ENCODE measurements at regions not wholly inside any gene's neighbourhood (a gene's known extent, or its start where the extent isn't known, plus 50 kb on each side); places are given as distances from the start of the nearest gene placed in this dataset.

DNA sequence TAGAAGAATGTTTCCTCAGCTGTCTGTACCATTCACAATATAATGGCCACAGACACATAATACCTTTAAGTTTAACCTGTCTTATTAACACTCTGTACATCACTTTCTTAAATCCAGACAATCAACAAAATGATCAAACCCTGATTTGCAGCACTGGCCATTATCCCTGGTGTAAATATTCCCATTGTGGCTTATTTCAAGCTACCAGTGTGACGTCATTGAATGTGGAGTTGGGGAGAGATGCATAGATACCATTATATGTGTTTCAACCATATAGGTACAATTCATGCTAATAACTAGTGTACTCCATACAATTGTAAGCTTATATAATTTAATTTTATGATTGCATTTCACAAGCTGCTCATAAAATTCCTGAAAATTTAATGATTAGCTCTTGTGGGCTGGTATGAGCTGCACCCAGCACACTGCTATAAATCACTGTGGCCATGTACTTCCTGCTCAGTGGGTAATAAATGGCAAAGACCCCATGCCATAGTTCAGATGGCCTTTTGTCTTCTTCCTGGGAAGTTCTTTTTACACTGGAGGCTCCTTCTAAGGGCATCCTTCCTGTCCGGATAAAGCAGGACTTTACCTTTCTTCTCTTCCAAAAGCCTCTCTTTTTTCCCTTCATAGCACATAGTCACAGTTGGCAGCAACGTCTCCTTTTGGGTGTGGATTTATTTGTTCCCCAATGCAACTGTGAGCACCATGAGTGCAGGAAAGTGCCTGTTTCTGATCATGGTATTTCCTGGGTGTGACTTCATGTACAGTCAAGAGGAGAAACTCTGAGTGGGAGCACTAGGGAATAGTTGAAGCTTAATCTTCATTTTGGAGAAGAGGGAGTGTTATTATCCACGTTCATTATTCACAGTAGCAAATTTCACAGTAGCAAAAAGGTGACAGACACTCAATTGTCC lies 87.8 kb downstream of the MIAT start:
- DNase-seq (ENCODE audit: low spot score): no peak
- TF ChIP-seq, protein P1, sequence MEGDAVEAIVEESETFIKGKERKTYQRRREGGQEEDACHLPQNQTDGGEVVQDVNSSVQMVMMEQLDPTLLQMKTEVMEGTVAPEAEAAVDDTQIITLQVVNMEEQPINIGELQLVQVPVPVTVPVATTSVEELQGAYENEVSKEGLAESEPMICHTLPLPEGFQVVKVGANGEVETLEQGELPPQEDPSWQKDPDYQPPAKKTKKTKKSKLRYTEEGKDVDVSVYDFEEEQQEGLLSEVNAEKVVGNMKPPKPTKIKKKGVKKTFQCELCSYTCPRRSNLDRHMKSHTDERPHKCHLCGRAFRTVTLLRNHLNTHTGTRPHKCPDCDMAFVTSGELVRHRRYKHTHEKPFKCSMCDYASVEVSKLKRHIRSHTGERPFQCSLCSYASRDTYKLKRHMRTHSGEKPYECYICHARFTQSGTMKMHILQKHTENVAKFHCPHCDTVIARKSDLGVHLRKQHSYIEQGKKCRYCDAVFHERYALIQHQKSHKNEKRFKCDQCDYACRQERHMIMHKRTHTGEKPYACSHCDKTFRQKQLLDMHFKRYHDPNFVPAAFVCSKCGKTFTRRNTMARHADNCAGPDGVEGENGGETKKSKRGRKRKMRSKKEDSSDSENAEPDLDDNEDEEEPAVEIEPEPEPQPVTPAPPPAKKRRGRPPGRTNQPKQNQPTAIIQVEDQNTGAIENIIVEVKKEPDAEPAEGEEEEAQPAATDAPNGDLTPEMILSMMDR (IDR thresholded peaks at IDR 0.05): no peak
- Histone ChIP-seq H3K27ac (no peak overlapping the region), H3K4me1 (no peaks in the 10 kb centered on the region), H3K27me3 (no peaks in the 10 kb centered on the region), H3K9me3 (no peaks in the 10 kb centered on the region), H3K4me3 (no peak overlapping the region), H3K36me3 (no peaks in the 10 kb centered on the region)

DNA sequence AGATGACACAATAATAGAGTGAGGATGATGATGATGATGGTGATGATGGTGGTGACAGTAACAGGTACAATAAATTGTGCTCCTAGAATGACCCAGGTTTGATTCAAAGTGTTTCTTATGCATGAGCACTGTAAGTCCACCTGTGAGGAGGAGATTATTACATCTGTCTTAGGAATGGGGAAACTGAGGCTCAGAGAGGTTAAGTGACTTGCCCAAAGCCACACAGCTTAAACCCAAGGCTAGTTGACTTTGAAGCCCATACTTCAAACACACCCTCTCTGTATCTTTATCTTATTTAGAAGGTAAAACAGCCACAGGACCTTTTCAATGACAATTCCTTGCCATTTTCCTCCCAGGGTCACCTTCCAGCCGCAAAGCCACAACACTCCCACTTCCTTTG lies 88.9 kb downstream of the MIAT start:
- Histone ChIP-seq H3K4me3 (no peak overlapping the region), H3K4me1 (no peaks in the 10 kb centered on the region), H3K27ac (no peak overlapping the region), H3K36me3 (no peaks in the 10 kb centered on the region), H3K9me3 (no peaks in the 10 kb centered on the region), H3K27me3 (no peaks in the 10 kb centered on the region)
- no peak for DNase-seq (ENCODE audit: low spot score)
- TF ChIP-seq, protein P1 (IDR thresholded peaks at IDR 0.05): no peak

DNA sequence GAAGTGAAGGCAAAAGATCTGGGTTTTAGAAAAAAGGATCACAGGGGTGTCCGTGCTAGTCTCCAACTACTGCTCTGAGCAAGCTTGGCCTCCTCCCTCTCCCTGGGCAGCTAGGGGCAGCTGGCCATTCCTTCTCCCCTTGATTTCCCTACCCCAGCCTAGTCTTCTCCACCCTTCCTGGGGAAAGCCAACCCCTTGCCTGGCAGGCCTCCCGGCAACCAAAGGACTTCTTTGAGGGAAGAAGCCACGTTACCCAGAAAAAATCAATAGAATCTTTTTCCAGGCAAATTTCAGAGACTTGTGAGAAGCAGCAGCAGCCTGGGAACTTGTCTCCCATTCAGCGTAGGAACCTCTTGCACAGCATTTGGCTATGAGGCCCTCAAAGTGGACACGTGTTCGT lies 91.5 kb downstream of the MIAT start:
- Histone ChIP-seq H3K4me3 (no peak overlapping the region), H3K4me1 (no peaks in the 10 kb centered on the region), H3K27ac (no peak overlapping the region), H3K9me3 (no peaks in the 10 kb centered on the region), H3K36me3 (no peaks in the 10 kb centered on the region), H3K27me3 (no peaks in the 10 kb centered on the region)
- TF ChIP-seq, protein P1 (IDR thresholded peaks at IDR 0.05): no peak
- no peak for DNase-seq (ENCODE audit: low spot score)

DNA sequence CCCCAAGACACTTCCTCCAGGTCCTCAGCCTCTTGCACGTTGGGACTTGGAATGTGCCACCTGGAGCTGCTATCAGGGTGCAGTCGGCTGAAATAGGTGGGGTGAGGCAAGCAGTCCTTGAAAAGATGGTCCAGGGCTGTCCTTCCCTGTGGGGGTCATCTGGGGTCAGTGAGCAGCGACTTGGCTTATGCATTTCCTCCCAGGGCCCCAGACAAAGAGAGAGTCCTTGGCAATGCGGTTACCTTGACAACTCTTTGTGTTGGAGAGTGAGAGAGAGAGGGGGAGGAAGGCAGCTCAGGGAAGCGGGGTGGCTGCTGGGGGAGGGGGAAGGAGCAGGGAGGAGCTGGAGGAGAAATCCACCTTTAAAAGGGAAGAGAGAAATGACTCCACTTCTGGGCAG lies 93.8 kb downstream of the MIAT start:
- Histone ChIP-seq H3K27me3 (no peaks in the 10 kb centered on the region), H3K27ac (no peak overlapping the region), H3K9me3 (no peaks in the 10 kb centered on the region), H3K36me3 (no peaks in the 10 kb centered on the region), H3K4me3 (no peak overlapping the region), H3K4me1 (no peaks in the 10 kb centered on the region)
- no peak for DNase-seq (ENCODE audit: low spot score)
- TF ChIP-seq, protein P1 (IDR thresholded peaks at IDR 0.05): no peak

DNA sequence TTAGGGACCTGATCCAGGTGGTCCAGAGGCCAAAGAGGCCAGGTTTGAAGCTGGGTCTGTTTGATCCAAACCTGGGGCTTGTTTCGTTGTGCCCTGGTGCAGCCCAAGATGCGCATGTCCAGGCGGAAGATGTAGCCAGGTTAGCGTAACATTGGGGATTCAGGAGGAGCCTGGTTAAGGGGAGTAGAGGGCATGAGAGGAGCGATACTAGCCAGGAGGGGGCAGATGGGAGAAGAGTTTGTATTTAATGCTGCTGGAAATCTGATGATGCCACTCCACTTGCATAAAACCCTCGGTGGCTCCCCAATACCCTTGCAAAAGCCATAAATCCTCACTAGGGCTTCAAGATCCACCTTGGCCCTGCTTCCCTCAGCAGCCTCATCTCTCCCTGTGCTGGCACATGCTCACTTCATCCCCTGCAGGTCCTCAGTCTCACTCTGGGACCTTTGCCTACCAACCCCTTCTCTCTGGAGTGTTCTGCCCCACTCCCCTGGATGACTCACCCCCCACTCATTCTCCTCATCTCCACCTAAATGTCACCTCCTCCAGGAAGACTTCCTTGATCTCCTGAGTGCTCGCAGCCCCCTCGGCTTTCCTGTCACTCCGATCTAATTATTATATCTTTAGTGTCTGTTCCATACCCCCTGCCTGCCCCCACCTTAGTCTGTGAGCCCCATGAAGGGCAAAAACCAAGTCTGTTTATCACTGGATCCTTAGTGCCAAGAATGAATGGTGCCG lies 95.9 kb downstream of the MIAT start:
- Histone ChIP-seq H3K9me3 (no peaks in the 10 kb centered on the region), H3K27me3 (no peaks in the 10 kb centered on the region), H3K27ac (no peak overlapping the region), H3K4me3 (no peak overlapping the region), H3K36me3 (no peaks in the 10 kb centered on the region), H3K4me1 (peaks cover 0 to 4% of the 10 kb centered on the region in 2 donors)
- TF ChIP-seq, protein P1 (IDR thresholded peaks at IDR 0.05): no peak
- no peak for DNase-seq (ENCODE audit: low spot score)

Data from right atrium auricular region (tissue), 2 donors.